ENCODE measurements at regions not wholly inside any gene's neighbourhood (a gene's known extent, or its start where the extent isn't known, plus 50 kb on each side); places are given as distances from the start of the nearest gene placed in this dataset.

DNA sequence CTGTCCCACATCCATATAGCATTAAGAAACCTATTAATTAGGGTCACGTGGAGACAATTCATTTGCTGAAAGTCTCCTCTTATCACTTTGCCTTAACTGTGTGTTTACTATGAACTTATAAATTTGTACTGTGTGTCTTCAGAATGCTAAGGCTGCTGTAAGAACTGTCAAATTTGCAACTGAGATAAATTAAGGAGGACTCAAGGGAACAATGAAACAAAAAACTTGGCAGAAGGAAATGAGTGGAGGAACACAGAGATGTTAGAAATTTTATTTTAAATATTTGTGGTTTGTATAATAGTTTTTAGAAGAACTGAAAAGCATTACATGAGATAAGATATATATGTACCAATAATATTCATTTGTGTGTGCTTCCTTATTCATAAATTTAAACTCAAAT, 1005.3 kb upstream of the SORCS1 start:
- TF ChIP-seq, protein P1, sequence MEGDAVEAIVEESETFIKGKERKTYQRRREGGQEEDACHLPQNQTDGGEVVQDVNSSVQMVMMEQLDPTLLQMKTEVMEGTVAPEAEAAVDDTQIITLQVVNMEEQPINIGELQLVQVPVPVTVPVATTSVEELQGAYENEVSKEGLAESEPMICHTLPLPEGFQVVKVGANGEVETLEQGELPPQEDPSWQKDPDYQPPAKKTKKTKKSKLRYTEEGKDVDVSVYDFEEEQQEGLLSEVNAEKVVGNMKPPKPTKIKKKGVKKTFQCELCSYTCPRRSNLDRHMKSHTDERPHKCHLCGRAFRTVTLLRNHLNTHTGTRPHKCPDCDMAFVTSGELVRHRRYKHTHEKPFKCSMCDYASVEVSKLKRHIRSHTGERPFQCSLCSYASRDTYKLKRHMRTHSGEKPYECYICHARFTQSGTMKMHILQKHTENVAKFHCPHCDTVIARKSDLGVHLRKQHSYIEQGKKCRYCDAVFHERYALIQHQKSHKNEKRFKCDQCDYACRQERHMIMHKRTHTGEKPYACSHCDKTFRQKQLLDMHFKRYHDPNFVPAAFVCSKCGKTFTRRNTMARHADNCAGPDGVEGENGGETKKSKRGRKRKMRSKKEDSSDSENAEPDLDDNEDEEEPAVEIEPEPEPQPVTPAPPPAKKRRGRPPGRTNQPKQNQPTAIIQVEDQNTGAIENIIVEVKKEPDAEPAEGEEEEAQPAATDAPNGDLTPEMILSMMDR (IDR thresholded peaks at IDR 0.05) = no peak
- Histone ChIP-seq H3K36me3 (no peaks in the 10 kb centered on the region), H3K27ac (no peak overlapping the region), H3K27me3 (no peaks in the 10 kb centered on the region), H3K4me3 (no peak overlapping the region), H3K9me3 (no peaks in the 10 kb centered on the region), H3K4me1 (no peaks in the 10 kb centered on the region), H3K9ac (ENCODE audit: low read depth in 2 of 2, low read length in 2 of 2) (no peak overlapping the region)
- intact Hi-C loops (cut with DNase I) = no loop called here
- DNase-seq = no peak

DNA sequence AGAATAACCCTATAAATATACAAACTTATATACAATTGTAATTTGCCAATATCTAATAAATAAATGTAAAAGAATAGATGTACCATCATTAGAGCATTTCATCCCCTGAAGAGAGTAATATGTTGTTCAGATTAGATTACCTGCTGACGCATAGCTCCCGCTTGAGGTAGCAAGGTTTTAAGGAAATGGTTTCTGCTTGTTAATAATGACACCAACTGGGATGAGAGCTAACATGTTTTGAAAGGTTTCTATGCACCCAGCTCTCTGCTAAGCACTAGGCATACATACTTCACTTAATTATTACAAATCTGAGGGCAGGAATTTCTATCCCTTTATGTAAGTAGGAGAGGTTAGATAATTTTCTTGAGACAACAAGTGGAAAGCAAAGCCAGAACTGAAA, 1003.3 kb upstream of the SORCS1 start:
- Histone ChIP-seq H3K9ac (ENCODE audit: low read depth in 2 of 2, low read length in 2 of 2) (no peak overlapping the region), H3K27me3 (no peaks in the 10 kb centered on the region), H3K4me1 (no peaks in the 10 kb centered on the region), H3K27ac (no peak overlapping the region), H3K9me3 (no peaks in the 10 kb centered on the region), H3K36me3 (no peaks in the 10 kb centered on the region), H3K4me3 (no peak overlapping the region)
- intact Hi-C loops (cut with DNase I) = no loop called here
- TF ChIP-seq, protein P1 (IDR thresholded peaks at IDR 0.05) = no peak
- DNase-seq = no peak

DNA sequence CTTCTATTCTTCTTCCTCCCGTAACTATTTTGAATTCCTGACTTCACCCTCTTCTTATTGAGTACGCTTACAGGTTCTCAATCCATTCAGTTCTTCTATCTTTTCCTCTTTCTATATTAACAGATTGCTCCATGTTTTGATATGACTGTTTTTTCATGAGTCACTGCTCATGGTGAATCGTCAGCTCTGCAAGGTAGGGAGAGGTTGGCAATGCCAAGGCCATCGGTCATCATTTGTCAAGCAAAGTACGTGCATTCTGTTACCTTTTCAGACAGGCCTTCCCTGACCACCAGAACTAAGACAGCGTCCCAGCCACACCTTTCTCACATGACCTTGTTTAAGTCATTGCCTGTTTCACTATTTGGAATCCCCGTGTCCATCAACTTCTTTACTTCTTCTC, 1001.9 kb upstream of the SORCS1 start:
- TF ChIP-seq, protein P1 (IDR thresholded peaks at IDR 0.05) = no peak
- intact Hi-C loops (cut with DNase I) = no loop called here
- no peak overlapping the region for H3K27ac ChIP-seq
- H3K36me3 ChIP-seq = no peaks in the 10 kb centered on the region
- no peaks in the 10 kb centered on the region for H3K4me1 ChIP-seq
- no peak for DNase-seq
- no peak overlapping the region for H3K9ac ChIP-seq (ENCODE audit: low read depth in 2 of 2, low read length in 2 of 2)
- H3K4me3 ChIP-seq = no peak overlapping the region
- H3K27me3 ChIP-seq = no peaks in the 10 kb centered on the region
- H3K9me3 ChIP-seq = no peaks in the 10 kb centered on the region

DNA sequence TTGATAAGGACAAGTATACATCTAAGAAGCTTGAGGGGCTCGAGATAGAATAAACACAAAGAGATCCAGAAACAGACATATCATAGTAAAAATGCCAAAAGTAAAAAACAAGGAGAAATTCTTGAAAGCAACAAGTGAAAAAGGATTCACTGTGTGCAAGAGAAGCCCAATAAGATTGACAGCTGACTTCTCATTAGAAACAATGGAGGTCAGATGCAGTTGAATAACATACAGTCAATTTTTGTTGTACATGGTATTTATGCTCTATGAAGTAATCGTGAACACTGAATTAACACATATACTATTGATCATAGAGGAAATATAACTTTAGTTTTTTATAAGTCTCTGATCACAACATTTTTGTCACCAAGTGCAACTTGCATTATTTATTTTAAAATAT, 982.8 kb upstream of the SORCS1 start:
- Histone ChIP-seq H3K27me3 (no peaks in the 10 kb centered on the region), H3K9ac (ENCODE audit: low read depth in 2 of 2, low read length in 2 of 2) (no peak overlapping the region), H3K27ac (no peak overlapping the region), H3K36me3 (no peaks in the 10 kb centered on the region), H3K4me1 (no peaks in the 10 kb centered on the region), H3K4me3 (no peak overlapping the region), H3K9me3 (no peaks in the 10 kb centered on the region)
- intact Hi-C loops (cut with DNase I) = no loop called here
- DNase-seq = no peak
- TF ChIP-seq, protein P1 (IDR thresholded peaks at IDR 0.05) = no peak

- no peaks in the 10 kb centered on the region for H3K36me3 ChIP-seq
- H3K27me3 ChIP-seq = no peaks in the 10 kb centered on the region
- no peak overlapping the region for H3K4me3 ChIP-seq
- no peaks in the 10 kb centered on the region for H3K4me1 ChIP-seq
- no peak for DNase-seq
- intact Hi-C loops (cut with DNase I) = no loop called here
- TF ChIP-seq, protein P1 (IDR thresholded peaks at IDR 0.05) = no peak
- no peaks in the 10 kb centered on the region for H3K9me3 ChIP-seq
- no peak overlapping the region for H3K9ac ChIP-seq (ENCODE audit: low read depth in 2 of 2, low read length in 2 of 2)
- no peak overlapping the region for H3K27ac ChIP-seq
Observed at GRCh38 chr10:108141064-108141463, 976.6 kb upstream of the SORCS1 start.

DNA sequence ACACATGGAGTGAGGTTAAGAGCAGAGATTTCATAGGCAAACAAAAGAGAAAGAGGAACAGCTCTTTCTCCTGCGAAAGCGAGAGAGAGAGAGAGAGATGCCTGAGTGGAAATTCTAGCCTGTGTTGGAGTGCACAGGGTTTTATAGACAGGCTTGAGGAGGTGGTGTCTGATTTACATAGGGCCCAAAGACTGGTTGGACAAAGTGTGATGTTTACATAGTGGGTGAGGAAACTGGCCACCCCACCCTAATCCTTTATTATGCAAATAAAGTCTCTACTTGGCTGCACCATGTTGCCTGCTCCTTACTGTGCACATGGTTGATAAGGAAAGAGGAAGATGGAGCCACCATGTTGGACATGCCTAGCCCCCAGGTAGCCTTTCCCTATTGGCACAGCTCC, 967.8 kb upstream of the SORCS1 start:
- no peak overlapping the region for H3K9ac ChIP-seq (ENCODE audit: low read depth in 2 of 2, low read length in 2 of 2)
- no peak overlapping the region for H3K27ac ChIP-seq
- DNase-seq = peak; percentile 18
- no peaks in the 10 kb centered on the region for H3K9me3 ChIP-seq
- H3K4me1 ChIP-seq = no peaks in the 10 kb centered on the region
- TF ChIP-seq, protein P1 (IDR thresholded peaks at IDR 0.05) = no peak
- H3K36me3 ChIP-seq = no peaks in the 10 kb centered on the region
- intact Hi-C loops (cut with DNase I) = no loop called here
- no peaks in the 10 kb centered on the region for H3K27me3 ChIP-seq
- H3K4me3 ChIP-seq = no peak overlapping the region

Data from colonic mucosa (tissue), 4 donors.